ENCODE measurements at regions not wholly inside any gene's neighbourhood (a gene's known extent, or its start where the extent isn't known, plus 50 kb on each side); places are given as distances from the start of the nearest gene placed in this dataset.

DNA sequence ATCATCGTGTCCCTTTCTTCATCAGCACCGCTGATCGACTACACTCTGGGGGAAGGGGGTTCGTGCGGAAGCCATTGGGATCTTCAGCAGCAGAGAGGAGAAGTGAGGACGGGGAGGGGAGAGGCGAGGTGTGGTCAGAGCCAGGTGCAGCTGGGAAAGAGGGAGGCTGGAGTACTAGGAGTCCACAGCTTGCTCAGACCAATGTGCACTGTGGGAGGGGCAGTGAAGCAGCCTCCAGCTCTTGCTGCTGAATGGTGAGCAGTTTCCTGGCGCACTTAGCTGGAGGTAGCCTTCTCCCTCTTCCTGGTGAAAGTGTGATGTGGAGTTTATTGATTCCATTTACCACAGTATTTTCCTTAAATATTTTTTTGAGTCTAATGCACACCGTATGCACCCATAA, 99.0 kb upstream of the NECTIN1 start (continued):
- no peak for TF ChIP-seq ZNF577 (CRISPR knock-in tag; IDR thresholded peaks at IDR 0.05; ENCODE audit: borderline replicate concordance, low read depth)
- TF ChIP-seq ZNF510 (CRISPR knock-in tag; IDR thresholded peaks at IDR 0.05; ENCODE audit: low read depth): no peak
- TF ChIP-seq ZSCAN30 (CRISPR knock-in tag; IDR thresholded peaks at IDR 0.05): no peak
- TF ChIP-seq, protein P1, sequence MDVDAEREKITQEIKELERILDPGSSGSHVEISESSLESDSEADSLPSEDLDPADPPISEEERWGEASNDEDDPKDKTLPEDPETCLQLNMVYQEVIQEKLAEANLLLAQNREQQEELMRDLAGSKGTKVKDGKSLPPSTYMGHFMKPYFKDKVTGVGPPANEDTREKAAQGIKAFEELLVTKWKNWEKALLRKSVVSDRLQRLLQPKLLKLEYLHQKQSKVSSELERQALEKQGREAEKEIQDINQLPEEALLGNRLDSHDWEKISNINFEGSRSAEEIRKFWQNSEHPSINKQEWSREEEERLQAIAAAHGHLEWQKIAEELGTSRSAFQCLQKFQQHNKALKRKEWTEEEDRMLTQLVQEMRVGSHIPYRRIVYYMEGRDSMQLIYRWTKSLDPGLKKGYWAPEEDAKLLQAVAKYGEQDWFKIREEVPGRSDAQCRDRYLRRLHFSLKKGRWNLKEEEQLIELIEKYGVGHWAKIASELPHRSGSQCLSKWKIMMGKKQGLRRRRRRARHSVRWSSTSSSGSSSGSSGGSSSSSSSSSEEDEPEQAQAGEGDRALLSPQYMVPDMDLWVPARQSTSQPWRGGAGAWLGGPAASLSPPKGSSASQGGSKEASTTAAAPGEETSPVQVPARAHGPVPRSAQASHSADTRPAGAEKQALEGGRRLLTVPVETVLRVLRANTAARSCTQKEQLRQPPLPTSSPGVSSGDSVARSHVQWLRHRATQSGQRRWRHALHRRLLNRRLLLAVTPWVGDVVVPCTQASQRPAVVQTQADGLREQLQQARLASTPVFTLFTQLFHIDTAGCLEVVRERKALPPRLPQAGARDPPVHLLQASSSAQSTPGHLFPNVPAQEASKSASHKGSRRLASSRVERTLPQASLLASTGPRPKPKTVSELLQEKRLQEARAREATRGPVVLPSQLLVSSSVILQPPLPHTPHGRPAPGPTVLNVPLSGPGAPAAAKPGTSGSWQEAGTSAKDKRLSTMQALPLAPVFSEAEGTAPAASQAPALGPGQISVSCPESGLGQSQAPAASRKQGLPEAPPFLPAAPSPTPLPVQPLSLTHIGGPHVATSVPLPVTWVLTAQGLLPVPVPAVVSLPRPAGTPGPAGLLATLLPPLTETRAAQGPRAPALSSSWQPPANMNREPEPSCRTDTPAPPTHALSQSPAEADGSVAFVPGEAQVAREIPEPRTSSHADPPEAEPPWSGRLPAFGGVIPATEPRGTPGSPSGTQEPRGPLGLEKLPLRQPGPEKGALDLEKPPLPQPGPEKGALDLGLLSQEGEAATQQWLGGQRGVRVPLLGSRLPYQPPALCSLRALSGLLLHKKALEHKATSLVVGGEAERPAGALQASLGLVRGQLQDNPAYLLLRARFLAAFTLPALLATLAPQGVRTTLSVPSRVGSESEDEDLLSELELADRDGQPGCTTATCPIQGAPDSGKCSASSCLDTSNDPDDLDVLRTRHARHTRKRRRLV (CRISPR knock-in tag; IDR thresholded peaks at IDR 0.05): no peak

DNA sequence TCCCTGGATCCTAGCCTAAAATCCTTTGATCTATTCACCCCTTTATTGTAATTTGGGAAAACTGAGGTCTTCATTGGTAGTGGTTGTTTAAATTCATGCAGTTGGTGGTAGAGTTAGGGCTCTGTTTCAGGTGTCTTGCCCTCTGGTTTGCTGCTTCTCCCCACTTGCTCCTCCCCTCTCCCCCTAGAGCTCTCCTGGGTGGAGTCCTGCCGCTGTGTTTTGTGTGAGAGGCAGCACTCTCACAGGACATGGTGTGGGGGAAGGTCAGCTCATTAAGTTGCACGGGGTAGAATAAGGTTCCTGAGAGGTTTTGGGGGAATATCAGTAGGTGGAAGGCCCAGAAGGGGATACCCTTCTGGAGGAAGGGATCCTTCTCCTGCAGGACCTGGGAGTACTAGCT, 98.1 kb upstream of the NECTIN1 start:
- Histone ChIP-seq H3K4me2 (ENCODE audit: low read depth, low read length) (no peak overlapping the region), H3K4me1 (ENCODE audit: insufficient read depth, low read length) (peaks cover 2% of the 10 kb centered on the region; the same call in 1 of the 2 replicates), H3K27me3 (ENCODE audit: control insufficient read depth in 1 of 2, insufficient read depth in 2 of 2, low read length in 2 of 2) (peaks cover 2 to 30% of the 10 kb centered on the region in 2 experiments; a peak in 4 of 5 replicates), H3K9ac (ENCODE audit: insufficient read depth, low read depth, low read length) (no peak overlapping the region), H2AFZ (ENCODE audit: low read length) (no peak overlapping the region), H3K27ac (ENCODE audit: extremely low read length, insufficient read depth, low read length) (no peak overlapping the region), H3K79me2 (ENCODE audit: insufficient read depth, low read length) (no peaks in the 10 kb centered on the region), H3K9me3 (ENCODE audit: low read length) (no peaks in the 10 kb centered on the region), H3K36me3 (replicated peaks in 1 of 2; ENCODE audit: control insufficient read depth in 1 of 2, insufficient read depth in 2 of 2, low read length in 2 of 2) (no peaks in the 10 kb centered on the region), H4K20me1 (ENCODE audit: insufficient read depth, low read length) (no peaks in the 10 kb centered on the region), H3K4me3 (replicated peaks in 1 of 3; ENCODE audit: insufficient read depth in 1 of 3, low read depth in 2 of 3, low read length in 3 of 3) (no peak overlapping the region)
- intact Hi-C loops (cut with micrococcal nuclease; ENCODE audit: unreplicated experiment): no loop called here
- no TSS peak for BruUV-seq (replicated peaks)
- no peak for DNase-seq (ENCODE audit: low spot score)
- 0% methylated on average over 2 of the region's 2 CpGs for WGBS (ENCODE audit: low lambda C conversion rate)
- POLR2A ChIA-PET: no interaction called here
- in situ Hi-C loops (cut with HindIII; ENCODE audit: extremely low pct_ligation_motif_present, low pct_unique_long_range_greater_than_20kb): no loop called here
- CTCF ChIA-PET (ENCODE audit: low intra/inter-chr PET ratio, low total read pairs): no interaction called here
- no peak for ATAC-seq
- no peak for FAIRE-seq
- TF ChIP-seq GZF1 (CRISPR knock-in tag; IDR thresholded peaks at IDR 0.05): no peak
- TF ChIP-seq SRY (CRISPR knock-in tag; IDR thresholded peaks at IDR 0.05): no peak
- TF ChIP-seq, protein P2, sequence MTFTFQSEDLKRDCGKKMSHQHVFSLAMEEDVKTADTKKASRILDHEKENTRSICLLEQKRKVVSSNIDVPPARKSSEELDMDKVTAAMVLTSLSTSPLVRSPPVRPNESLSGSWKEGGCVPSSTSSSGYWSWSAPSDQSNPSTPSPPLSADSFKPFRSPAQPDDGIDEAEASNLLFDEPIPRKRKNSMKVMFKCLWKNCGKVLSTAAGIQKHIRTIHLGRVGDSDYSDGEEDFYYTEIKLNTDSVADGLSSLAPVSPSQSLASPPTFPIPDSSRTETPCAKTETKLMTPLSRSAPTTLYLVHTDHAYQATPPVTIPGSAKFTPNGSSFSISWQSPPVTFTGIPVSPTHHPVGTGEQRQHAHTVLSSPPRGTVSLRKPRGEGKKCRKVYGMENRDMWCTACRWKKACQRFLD (CRISPR knock-in tag; IDR thresholded peaks at IDR 0.05; ENCODE audit: borderline replicate concordance): no peak
- TF ChIP-seq ZNF260 (CRISPR knock-in tag; IDR thresholded peaks at IDR 0.05; ENCODE audit: borderline replicate concordance, low read depth): no peak
- no peak for TF ChIP-seq RNF2 (conservative IDR thresholded peaks at IDR 0.05; ENCODE audit: low read depth)
- no peak for TF ChIP-seq ESRRA (CRISPR knock-in tag; IDR thresholded peaks at IDR 0.05; ENCODE audit: low read depth)
- TF ChIP-seq, protein P3, sequence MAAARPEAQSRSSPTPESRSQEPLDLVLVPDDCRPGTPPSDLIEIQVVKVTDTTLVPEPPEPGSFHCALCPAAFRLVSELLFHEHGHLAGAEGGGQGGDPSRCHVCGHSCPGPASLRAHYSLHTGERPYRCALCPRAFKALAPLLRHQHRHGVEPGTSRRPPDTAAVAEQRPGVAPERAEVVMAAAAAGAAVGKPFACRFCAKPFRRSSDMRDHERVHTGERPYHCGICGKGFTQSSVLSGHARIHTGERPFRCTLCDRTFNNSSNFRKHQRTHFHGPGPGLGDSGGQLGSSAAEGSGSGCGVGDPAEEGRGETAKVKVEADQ (CRISPR knock-in tag; IDR thresholded peaks at IDR 0.05; ENCODE audit: borderline replicate concordance): no peak
- TF ChIP-seq, protein P4, sequence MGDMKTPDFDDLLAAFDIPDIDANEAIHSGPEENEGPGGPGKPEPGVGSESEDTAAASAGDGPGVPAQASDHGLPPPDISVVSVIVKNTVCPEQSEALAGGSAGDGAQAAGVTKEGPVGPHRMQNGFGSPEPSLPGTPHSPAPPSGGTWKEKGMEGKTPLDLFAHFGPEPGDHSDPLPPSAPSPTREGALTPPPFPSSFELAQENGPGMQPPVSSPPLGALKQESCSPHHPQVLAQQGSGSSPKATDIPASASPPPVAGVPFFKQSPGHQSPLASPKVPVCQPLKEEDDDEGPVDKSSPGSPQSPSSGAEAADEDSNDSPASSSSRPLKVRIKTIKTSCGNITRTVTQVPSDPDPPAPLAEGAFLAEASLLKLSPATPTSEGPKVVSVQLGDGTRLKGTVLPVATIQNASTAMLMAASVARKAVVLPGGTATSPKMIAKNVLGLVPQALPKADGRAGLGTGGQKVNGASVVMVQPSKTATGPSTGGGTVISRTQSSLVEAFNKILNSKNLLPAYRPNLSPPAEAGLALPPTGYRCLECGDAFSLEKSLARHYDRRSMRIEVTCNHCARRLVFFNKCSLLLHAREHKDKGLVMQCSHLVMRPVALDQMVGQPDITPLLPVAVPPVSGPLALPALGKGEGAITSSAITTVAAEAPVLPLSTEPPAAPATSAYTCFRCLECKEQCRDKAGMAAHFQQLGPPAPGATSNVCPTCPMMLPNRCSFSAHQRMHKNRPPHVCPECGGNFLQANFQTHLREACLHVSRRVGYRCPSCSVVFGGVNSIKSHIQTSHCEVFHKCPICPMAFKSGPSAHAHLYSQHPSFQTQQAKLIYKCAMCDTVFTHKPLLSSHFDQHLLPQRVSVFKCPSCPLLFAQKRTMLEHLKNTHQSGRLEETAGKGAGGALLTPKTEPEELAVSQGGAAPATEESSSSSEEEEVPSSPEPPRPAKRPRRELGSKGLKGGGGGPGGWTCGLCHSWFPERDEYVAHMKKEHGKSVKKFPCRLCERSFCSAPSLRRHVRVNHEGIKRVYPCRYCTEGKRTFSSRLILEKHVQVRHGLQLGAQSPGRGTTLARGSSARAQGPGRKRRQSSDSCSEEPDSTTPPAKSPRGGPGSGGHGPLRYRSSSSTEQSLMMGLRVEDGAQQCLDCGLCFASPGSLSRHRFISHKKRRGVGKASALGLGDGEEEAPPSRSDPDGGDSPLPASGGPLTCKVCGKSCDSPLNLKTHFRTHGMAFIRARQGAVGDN (CRISPR knock-in tag; IDR thresholded peaks at IDR 0.05): no peak
- no peak for TF ChIP-seq RBAK (CRISPR knock-in tag; IDR thresholded peaks at IDR 0.05)

All from HepG2 (cell line).